Activated T-cell treated with anti-CD3 and anti-CD28 coated beads, Interleukin-2, amount 50 U/mL, for 72 hours (primary cell): ENCODE measurements at regions not wholly inside any gene's neighbourhood (a gene's known extent, or its start where the extent isn't known, plus 50 kb on each side); places are given as distances from the start of the nearest gene placed in this dataset.
"Not testable (repeated sequence)": the region's sequence is repeated elsewhere in the genome, so short reads cannot be mapped to it uniquely, and the experiment has no call there.

ENCODE experiments used
- ATAC-seq, 2 donors: fragments of 150-1000 bp; cut with Tn5 transposase; replicated peaks in 1 of 2; 2 replicates each; pipeline ENCODE4 v1.10.0; 2021; ENCODE audit warnings: moderate library complexity in 2 of 2, mild to moderate bottlenecking in 1 of 2
- DNase-seq, 2 donors: peaks; one replicate each; pipeline ENCODE4 v3.0.0; 2021 to 2022; ENCODE audit warnings: mixed read lengths in 1 of 2
- H3K27ac Mint-ChIP-seq: one replicate; pipeline ENCODE4 v1.8.0; 2022; ENCODE audit warnings: mild to moderate bottlenecking, moderate library complexity, mixed read lengths
- H3K27me3 Mint-ChIP-seq: one replicate; pipeline ENCODE4 v1.8.0; 2022; ENCODE audit warnings: low read depth, mixed read lengths
- H3K36me3 Mint-ChIP-seq, 2 donors: one replicate each; pipeline ENCODE4 v1.8.0; 2022; ENCODE audit warnings: mixed read lengths in 2 of 2, mild to moderate bottlenecking in 1 of 2; ENCODE audit not compliant: insufficient read depth in 2 of 2
- H3K4me1 Mint-ChIP-seq: one replicate; pipeline ENCODE4 v1.8.0; 2022; ENCODE audit warnings: low read depth, mixed read lengths
- H3K4me3 Mint-ChIP-seq, 2 donors: one replicate each; pipeline ENCODE4 v1.8.0; 2022; ENCODE audit warnings: mild to moderate bottlenecking in 2 of 2, mixed read lengths in 2 of 2, moderate library complexity in 2 of 2
- H3K9me3 Mint-ChIP-seq, 2 donors: one replicate each; pipeline ENCODE4 v1.8.0; 2022; ENCODE audit warnings: mixed read lengths in 2 of 2

- Mint-ChIP-seq H3K36me3 (no peaks in the 10 kb centered on the region), H3K4me3 (no peak overlapping the region), H3K27ac (no peak overlapping the region), H3K9me3 (no peaks in the 10 kb centered on the region), H3K4me1 (no peaks in the 10 kb centered on the region), H3K27me3 (no peaks in the 10 kb centered on the region)
- no peak for DNase-seq
- ATAC-seq: no peak
Measured at GRCh38 chr1:181893937-181894336, 167.6 kb downstream of the ZNF648 start.

GRCh38 chr1:181893150-181893549, 168.4 kb downstream of the ZNF648 start:
- H3K4me3 Mint-ChIP-seq, H3K36me3 Mint-ChIP-seq, ATAC-seq, DNase-seq, H3K27ac Mint-ChIP-seq, H3K9me3 Mint-ChIP-seq, H3K27me3 Mint-ChIP-seq, H3K4me1 Mint-ChIP-seq: not testable (repeated sequence)

- H3K27ac Mint-ChIP-seq: no peak overlapping the region
- H3K4me3 Mint-ChIP-seq: no peak overlapping the region
- DNase-seq (no peak), ATAC-seq (no peak)
- peaks cover 0 to 1% of the 10 kb centered on the region in 2 donors for H3K36me3 Mint-ChIP-seq
- H3K27me3 Mint-ChIP-seq: no peaks in the 10 kb centered on the region
- peaks cover 7 to 18% of the 10 kb centered on the region in 2 donors for H3K9me3 Mint-ChIP-seq
- H3K4me1 Mint-ChIP-seq: no peaks in the 10 kb centered on the region
Measured at GRCh38 chr1:181872562-181872961, 188.9 kb downstream of the ZNF648 start.

- Mint-ChIP-seq H3K4me3 (no peak overlapping the region), H3K36me3 (peaks cover 0 to 2% of the 10 kb centered on the region in 2 donors), H3K9me3 (no peaks in the 10 kb centered on the region), H3K27ac (no peak overlapping the region), H3K4me1 (no peaks in the 10 kb centered on the region), H3K27me3 (no peaks in the 10 kb centered on the region)
- DNase-seq: no peak
- no peak for ATAC-seq
Measured at GRCh38 chr1:181863736-181864135, 197.8 kb downstream of the ZNF648 start.

GRCh38 chr1:181863006-181863405, 198.5 kb downstream of the ZNF648 start:
- H3K4me3 Mint-ChIP-seq: no peak overlapping the region
- peaks cover 0 to 2% of the 10 kb centered on the region in 2 donors for H3K36me3 Mint-ChIP-seq
- DNase-seq (no peak), ATAC-seq (no peak)
- H3K27me3 Mint-ChIP-seq: no peaks in the 10 kb centered on the region
- no peaks in the 10 kb centered on the region for H3K9me3 Mint-ChIP-seq
- H3K4me1 Mint-ChIP-seq: no peaks in the 10 kb centered on the region
- H3K27ac Mint-ChIP-seq: no peak overlapping the region

- no peak for DNase-seq
- no peak overlapping the region for H3K27ac Mint-ChIP-seq
- ATAC-seq: no peak
- no peaks in the 10 kb centered on the region for H3K4me1 Mint-ChIP-seq
- H3K4me3 Mint-ChIP-seq: no peak overlapping the region
- H3K36me3 Mint-ChIP-seq: peaks cover 0 to 7% of the 10 kb centered on the region in 2 donors
- peaks cover 1 to 9% of the 10 kb centered on the region in 2 donors for H3K9me3 Mint-ChIP-seq
- H3K27me3 Mint-ChIP-seq: no peaks in the 10 kb centered on the region
Measured at GRCh38 chr1:181858135-181858534, 203.4 kb downstream of the ZNF648 start.
